ENCODE measurements at regions not wholly inside any gene's neighbourhood (a gene's known extent, or its start where the extent isn't known, plus 50 kb on each side); places are given as distances from the start of the nearest gene placed in this dataset.
"Not testable (repeated sequence)": the region's sequence is repeated elsewhere in the genome, so short reads cannot be mapped to it uniquely, and the experiment has no call there.

GRCh38 chr5:56731473-56731872, 83.9 kb upstream of the MAP3K1 start:
- H3K27ac ChIP-seq (ENCODE audit: low read length); DNase-seq; H3K27me3 ChIP-seq (ENCODE audit: control insufficient read depth, insufficient read depth, low read length); H3K4me3 ChIP-seq (ENCODE audit: low read length); H3K4me1 ChIP-seq (ENCODE audit: control insufficient read depth, insufficient read depth, low read length); H3K9me3 ChIP-seq (ENCODE audit: control insufficient read depth, low read depth, low read length); H3K36me3 ChIP-seq (ENCODE audit: control insufficient read depth, insufficient read depth, low read length): not testable (repeated sequence)
- no CpG with 5 or more reads among the region's 2 CpGs for WGBS (ENCODE audit: insufficient coverage, low lambda C conversion rate)

GRCh38 chr5:56729488-56729887, 85.9 kb upstream of the MAP3K1 start:
- Histone ChIP-seq H3K4me3 (ENCODE audit: low read length) (no peak overlapping the region), H3K4me1 (ENCODE audit: control insufficient read depth, insufficient read depth, low read length) (no peaks in the 10 kb centered on the region), H3K36me3 (ENCODE audit: control insufficient read depth, insufficient read depth, low read length) (no peaks in the 10 kb centered on the region), H3K27ac (ENCODE audit: low read length) (no peak overlapping the region), H3K9me3 (ENCODE audit: control insufficient read depth, low read depth, low read length) (no peaks in the 10 kb centered on the region), H3K27me3 (ENCODE audit: control insufficient read depth, insufficient read depth, low read length) (no peaks in the 10 kb centered on the region)
- DNase-seq: no peak
- no CpG with 5 or more reads among the region's 1 CpG for WGBS (ENCODE audit: insufficient coverage, low lambda C conversion rate)

DNA sequence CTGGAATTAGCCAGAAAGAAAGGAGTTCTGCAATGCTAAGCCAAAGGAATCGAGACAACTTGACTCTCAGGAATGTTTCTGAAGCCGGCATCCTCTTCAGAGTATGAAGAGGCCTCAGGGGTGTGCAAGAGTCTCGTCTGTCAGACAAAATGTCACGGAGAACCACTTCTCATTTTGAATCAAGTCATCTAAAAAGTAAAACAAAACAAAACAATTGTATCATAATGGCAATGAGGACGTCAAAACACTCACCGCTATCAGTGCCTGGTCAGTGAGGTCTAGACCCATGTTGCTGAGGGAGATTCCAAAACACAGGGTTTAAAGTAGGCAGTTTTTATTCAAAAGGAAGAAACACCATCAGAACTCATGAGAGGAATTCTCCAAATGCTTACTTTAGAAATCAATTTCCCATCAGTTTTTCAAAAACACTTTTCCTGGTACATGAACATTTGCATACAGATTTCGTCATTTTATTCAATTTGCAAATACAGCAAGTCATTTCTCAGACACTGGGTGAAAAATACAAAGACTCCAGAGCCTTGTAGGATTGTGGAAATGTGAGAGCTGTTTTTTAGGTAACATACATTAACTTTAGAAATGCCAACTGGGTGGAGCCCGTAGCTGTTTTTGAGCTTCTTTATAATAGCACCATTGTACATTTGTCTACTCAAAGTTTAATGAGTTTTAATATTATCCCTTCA, 89.5 kb upstream of the MAP3K1 start:
- no peaks in the 10 kb centered on the region for H3K27me3 ChIP-seq (ENCODE audit: control insufficient read depth, insufficient read depth, low read length)
- H3K27ac ChIP-seq (ENCODE audit: low read length): no peak overlapping the region
- DNase-seq: no peak
- no peaks in the 10 kb centered on the region for H3K36me3 ChIP-seq (ENCODE audit: control insufficient read depth, insufficient read depth, low read length)
- 89% methylated on average over 3 of the region's 8 CpGs for WGBS (ENCODE audit: insufficient coverage, low lambda C conversion rate)
- no peaks in the 10 kb centered on the region for H3K4me1 ChIP-seq (ENCODE audit: control insufficient read depth, insufficient read depth, low read length)
- H3K9me3 ChIP-seq (ENCODE audit: control insufficient read depth, low read depth, low read length): no peaks in the 10 kb centered on the region
- H3K4me3 ChIP-seq (ENCODE audit: low read length): no peak overlapping the region

DNA sequence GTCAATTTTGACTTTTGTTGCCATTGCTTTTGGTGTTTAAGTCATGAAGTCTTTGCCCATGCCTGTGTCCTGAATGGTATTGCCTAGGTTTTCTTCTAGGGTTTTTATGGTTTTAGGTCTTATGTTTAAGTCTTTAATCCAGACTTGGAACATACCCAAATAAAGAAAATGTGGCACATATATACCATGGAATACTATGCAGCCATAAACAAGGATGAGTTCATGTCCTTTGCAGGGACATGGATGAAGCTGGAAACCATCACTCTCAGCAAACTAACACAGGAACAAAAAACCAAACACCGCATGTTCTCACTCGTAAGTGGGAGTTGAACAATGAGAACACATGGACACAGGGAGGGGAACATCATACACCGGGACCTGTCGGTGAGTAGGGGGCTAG, 90.5 kb upstream of the MAP3K1 start:
- not testable (repeated sequence) for H3K36me3 ChIP-seq (ENCODE audit: control insufficient read depth, insufficient read depth, low read length); H3K4me3 ChIP-seq (ENCODE audit: low read length); H3K27me3 ChIP-seq (ENCODE audit: control insufficient read depth, insufficient read depth, low read length); H3K27ac ChIP-seq (ENCODE audit: low read length); DNase-seq; H3K4me1 ChIP-seq (ENCODE audit: control insufficient read depth, insufficient read depth, low read length); H3K9me3 ChIP-seq (ENCODE audit: control insufficient read depth, low read depth, low read length)
- WGBS (ENCODE audit: insufficient coverage, low lambda C conversion rate): no CpG with 5 or more reads among the region's 4 CpGs

GRCh38 chr5:56722317-56722716, 93.0 kb upstream of the MAP3K1 start:
- H3K36me3 ChIP-seq (ENCODE audit: control insufficient read depth, insufficient read depth, low read length): no peaks in the 10 kb centered on the region
- H3K4me1 ChIP-seq (ENCODE audit: control insufficient read depth, insufficient read depth, low read length): no peaks in the 10 kb centered on the region
- H3K4me3 ChIP-seq (ENCODE audit: low read length): no peak overlapping the region
- no peak overlapping the region for H3K27ac ChIP-seq (ENCODE audit: low read length)
- WGBS (ENCODE audit: insufficient coverage, low lambda C conversion rate): 100% methylated on average over 1 of the region's 3 CpGs
- DNase-seq: no peak
- H3K9me3 ChIP-seq (ENCODE audit: control insufficient read depth, low read depth, low read length): no peaks in the 10 kb centered on the region
- no peaks in the 10 kb centered on the region for H3K27me3 ChIP-seq (ENCODE audit: control insufficient read depth, insufficient read depth, low read length)

DNA sequence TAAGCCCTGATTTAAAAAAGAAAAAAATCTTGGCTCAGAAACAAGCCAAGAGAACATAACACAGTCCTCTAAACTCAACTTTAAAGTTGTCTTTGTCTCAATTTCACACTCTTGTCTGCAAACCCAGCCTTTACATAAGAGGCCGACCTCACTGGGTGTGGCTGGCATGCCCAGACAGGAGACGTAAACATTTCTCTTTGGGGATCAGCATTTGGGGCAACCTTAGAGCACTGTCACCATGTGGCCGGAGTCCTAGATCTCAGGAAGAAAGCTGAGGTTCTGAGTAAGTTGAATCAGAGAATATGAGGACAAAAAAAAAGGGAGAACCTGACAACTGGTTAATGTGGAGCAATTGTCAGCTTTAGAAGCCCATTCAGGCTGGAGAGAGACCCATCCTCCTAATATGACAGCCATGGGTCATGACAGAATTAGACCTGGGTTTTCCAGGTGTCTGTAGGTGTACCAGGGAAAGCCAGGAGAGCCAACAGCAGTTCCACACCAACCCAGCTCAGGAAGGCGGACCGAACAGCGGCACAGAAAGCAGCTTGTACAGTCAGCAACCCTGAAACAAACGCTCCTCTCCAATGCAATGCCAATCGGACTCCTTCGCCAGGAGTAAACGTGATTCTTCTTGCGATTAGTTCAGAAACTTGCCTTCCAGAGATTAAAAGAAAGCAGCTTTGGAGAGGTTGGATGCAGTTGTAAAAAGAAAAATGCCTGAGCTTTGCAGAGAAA, 97.9 kb upstream of the MAP3K1 start:
- Histone ChIP-seq H3K27me3 (ENCODE audit: control insufficient read depth, insufficient read depth, low read length) (no peaks in the 10 kb centered on the region), H3K4me1 (ENCODE audit: control insufficient read depth, insufficient read depth, low read length) (peaks cover 4% of the 10 kb centered on the region), H3K36me3 (ENCODE audit: control insufficient read depth, insufficient read depth, low read length) (no peaks in the 10 kb centered on the region), H3K27ac (ENCODE audit: low read length) (no peak overlapping the region), H3K9me3 (ENCODE audit: control insufficient read depth, low read depth, low read length) (no peaks in the 10 kb centered on the region), H3K4me3 (ENCODE audit: low read length) (no peak overlapping the region)
- no peak for DNase-seq
- no CpG with 5 or more reads among the region's 11 CpGs for WGBS (ENCODE audit: insufficient coverage, low lambda C conversion rate)

GRCh38 chr5:56715986-56716385, 99.4 kb upstream of the MAP3K1 start:
- Histone ChIP-seq H3K27ac (ENCODE audit: low read length) (no peak overlapping the region), H3K36me3 (ENCODE audit: control insufficient read depth, insufficient read depth, low read length) (no peaks in the 10 kb centered on the region), H3K27me3 (ENCODE audit: control insufficient read depth, insufficient read depth, low read length) (no peaks in the 10 kb centered on the region), H3K4me1 (ENCODE audit: control insufficient read depth, insufficient read depth, low read length) (peaks cover 4% of the 10 kb centered on the region), H3K9me3 (ENCODE audit: control insufficient read depth, low read depth, low read length) (no peaks in the 10 kb centered on the region), H3K4me3 (ENCODE audit: low read length) (no peak overlapping the region)
- WGBS (ENCODE audit: insufficient coverage, low lambda C conversion rate): 100% methylated on average over 2 of the region's 3 CpGs
- no peak for DNase-seq

- H3K36me3 ChIP-seq (ENCODE audit: control insufficient read depth, insufficient read depth, low read length): no peaks in the 10 kb centered on the region
- no peak for DNase-seq
- no peaks in the 10 kb centered on the region for H3K27me3 ChIP-seq (ENCODE audit: control insufficient read depth, insufficient read depth, low read length)
- no peak overlapping the region for H3K4me3 ChIP-seq (ENCODE audit: low read length)
- 50% methylated on average over 1 of the region's 5 CpGs for WGBS (ENCODE audit: insufficient coverage, low lambda C conversion rate)
- H3K9me3 ChIP-seq (ENCODE audit: control insufficient read depth, low read depth, low read length): no peaks in the 10 kb centered on the region
- H3K4me1 ChIP-seq (ENCODE audit: control insufficient read depth, insufficient read depth, low read length): peaks cover 4% of the 10 kb centered on the region
- no peak overlapping the region for H3K27ac ChIP-seq (ENCODE audit: low read length)
Measured at GRCh38 chr5:56712895-56713591, 102.3 kb upstream of the MAP3K1 start.

GRCh38 chr5:56710826-56711590, 104.3 kb upstream of the MAP3K1 start:
- Histone ChIP-seq H3K4me3 (ENCODE audit: low read length) (no peak overlapping the region), H3K9me3 (ENCODE audit: control insufficient read depth, low read depth, low read length) (no peaks in the 10 kb centered on the region), H3K27ac (ENCODE audit: low read length) (no peak overlapping the region), H3K36me3 (ENCODE audit: control insufficient read depth, insufficient read depth, low read length) (no peaks in the 10 kb centered on the region), H3K4me1 (ENCODE audit: control insufficient read depth, insufficient read depth, low read length) (peaks cover 4% of the 10 kb centered on the region), H3K27me3 (ENCODE audit: control insufficient read depth, insufficient read depth, low read length) (no peaks in the 10 kb centered on the region)
- no peak for DNase-seq
- 94% methylated on average over 3 of the region's 3 CpGs for WGBS (ENCODE audit: insufficient coverage, low lambda C conversion rate)

GRCh38 chr5:56706504-56706903, 108.8 kb upstream of the MAP3K1 start:
- no peak overlapping the region for H3K27ac ChIP-seq (ENCODE audit: low read length)
- H3K4me1 ChIP-seq (ENCODE audit: control insufficient read depth, insufficient read depth, low read length): peaks cover 7% of the 10 kb centered on the region
- no peaks in the 10 kb centered on the region for H3K9me3 ChIP-seq (ENCODE audit: control insufficient read depth, low read depth, low read length)
- DNase-seq: no peak
- H3K36me3 ChIP-seq (ENCODE audit: control insufficient read depth, insufficient read depth, low read length): no peaks in the 10 kb centered on the region
- no CpG with 5 or more reads among the region's 3 CpGs for WGBS (ENCODE audit: insufficient coverage, low lambda C conversion rate)
- no peak overlapping the region for H3K4me3 ChIP-seq (ENCODE audit: low read length)
- no peaks in the 10 kb centered on the region for H3K27me3 ChIP-seq (ENCODE audit: control insufficient read depth, insufficient read depth, low read length)
